Natural killer cell (primary cell): ENCODE measurements at regions not wholly inside any gene's neighbourhood (a gene's known extent, or its start where the extent isn't known, plus 50 kb on each side); places are given as distances from the start of the nearest gene placed in this dataset.

ENCODE experiments used
- ATAC-seq, 3 donors: fragments of 150-1000 bp in 2 of 3; fragments of 200-7000 bp in 1 of 3; cut with Tn5 transposase; 1 replicate in 1 of 3; 2 replicates in 2 of 3; pipeline ENCODE4 v1.10.0; 2021; ENCODE audit warnings: mild to moderate bottlenecking in 2 of 3, moderate library complexity in 2 of 3
- DNase-seq, 2 donors: peaks; one replicate each; pipeline versions ENCODE4 v3.0.0 to v3.0.0-alpha.2; 2013 to 2021; ENCODE audit warnings: mixed read lengths in 1 of 2
- H3K27ac ChIP-seq: one replicate; pipeline ENCODE4 v1.5.1; 2013; ENCODE audit warnings: mild to moderate bottlenecking, low read length
- H3K27me3 ChIP-seq: one replicate; pipeline ENCODE4 v1.6.1; 2013; ENCODE audit warnings: low read length; ENCODE audit not compliant: control insufficient read depth, insufficient read depth
- H3K36me3 ChIP-seq: one replicate; pipeline ENCODE4 v1.6.1; 2013; ENCODE audit warnings: low read length; ENCODE audit not compliant: control insufficient read depth, insufficient read depth
- H3K4me1 ChIP-seq: one replicate; pipeline ENCODE4 v1.6.1; 2013; ENCODE audit warnings: low read length; ENCODE audit not compliant: control insufficient read depth, insufficient read depth
- H3K4me3 ChIP-seq: one replicate; pipeline ENCODE4 v1.5.1; 2013; ENCODE audit warnings: low read length
- H3K9me3 ChIP-seq: one replicate; pipeline ENCODE4 v1.6.1; 2013; ENCODE audit warnings: low read length; ENCODE audit not compliant: control insufficient read depth, insufficient read depth
- H3K27ac Mint-ChIP-seq, 2 donors: one replicate each; pipeline ENCODE4 v1.8.0; 2022; ENCODE audit warnings: mild to moderate bottlenecking in 2 of 2, mixed read lengths in 2 of 2, moderate library complexity in 1 of 2
- H3K27me3 Mint-ChIP-seq, 2 donors: one replicate each; pipeline ENCODE4 v1.8.0; 2022; ENCODE audit warnings: low read depth in 2 of 2, mixed read lengths in 2 of 2
- H3K36me3 Mint-ChIP-seq: one replicate; pipeline ENCODE4 v1.8.0; 2022; ENCODE audit warnings: mixed read lengths
- H3K4me1 Mint-ChIP-seq, 2 donors: one replicate each; pipeline ENCODE4 v1.8.0; 2022; ENCODE audit warnings: mixed read lengths in 2 of 2
- H3K4me3 Mint-ChIP-seq: one replicate; pipeline ENCODE4 v1.8.0; 2022; ENCODE audit warnings: mild to moderate bottlenecking, moderate library complexity, mixed read lengths
- H3K9me3 Mint-ChIP-seq, 2 donors: one replicate each; pipeline ENCODE4 v1.8.0; 2022; ENCODE audit warnings: mixed read lengths in 2 of 2
- WGBS: methylation state at CpG from one replicate; pipeline ENCODE4 v1.1.7; 2013; ENCODE audit warnings: missing lambda C conversion rate; ENCODE audit not compliant: insufficient coverage; 5-methylcytosine and 5-hydroxymethylcytosine counted together
- intact Hi-C: fragments of 100-400 bp; cut with micrococcal nuclease; formaldehyde crosslinking; loops from one replicate; pipeline ENCODE4 v1.14.2; 2022
- TF ChIP-seq, protein P1 (sequence below): fragments of 200-600 bp; IDR thresholded peaks from one replicate; pipeline ENCODE4 v1.8.0; 2022; ENCODE audit warnings: antibody characterized with exemption

GRCh38 chr14:22318951-22319350, 270.1 kb downstream of the DAD1 start:
- H3K4me3 Mint-ChIP-seq, result no peak overlapping the region
- H3K9me3 Mint-ChIP-seq, result no peaks in the 10 kb centered on the region
- Histone ChIP-seq H3K4me3 (no peak overlapping the region), H3K4me1 (no peaks in the 10 kb centered on the region), H3K27ac (no peak overlapping the region), H3K27me3 (no peaks in the 10 kb centered on the region), H3K9me3 (no peaks in the 10 kb centered on the region), H3K36me3 (no peaks in the 10 kb centered on the region)
- no peaks in the 10 kb centered on the region for H3K36me3 Mint-ChIP-seq
- DNase-seq (no peak), ATAC-seq (no peak)
- H3K4me1 Mint-ChIP-seq, result peaks cover 4 to 5% of the 10 kb centered on the region in 2 donors
- peaks cover 2 to 6% of the 10 kb centered on the region in 2 donors for H3K27me3 Mint-ChIP-seq
- TF ChIP-seq, protein P1, sequence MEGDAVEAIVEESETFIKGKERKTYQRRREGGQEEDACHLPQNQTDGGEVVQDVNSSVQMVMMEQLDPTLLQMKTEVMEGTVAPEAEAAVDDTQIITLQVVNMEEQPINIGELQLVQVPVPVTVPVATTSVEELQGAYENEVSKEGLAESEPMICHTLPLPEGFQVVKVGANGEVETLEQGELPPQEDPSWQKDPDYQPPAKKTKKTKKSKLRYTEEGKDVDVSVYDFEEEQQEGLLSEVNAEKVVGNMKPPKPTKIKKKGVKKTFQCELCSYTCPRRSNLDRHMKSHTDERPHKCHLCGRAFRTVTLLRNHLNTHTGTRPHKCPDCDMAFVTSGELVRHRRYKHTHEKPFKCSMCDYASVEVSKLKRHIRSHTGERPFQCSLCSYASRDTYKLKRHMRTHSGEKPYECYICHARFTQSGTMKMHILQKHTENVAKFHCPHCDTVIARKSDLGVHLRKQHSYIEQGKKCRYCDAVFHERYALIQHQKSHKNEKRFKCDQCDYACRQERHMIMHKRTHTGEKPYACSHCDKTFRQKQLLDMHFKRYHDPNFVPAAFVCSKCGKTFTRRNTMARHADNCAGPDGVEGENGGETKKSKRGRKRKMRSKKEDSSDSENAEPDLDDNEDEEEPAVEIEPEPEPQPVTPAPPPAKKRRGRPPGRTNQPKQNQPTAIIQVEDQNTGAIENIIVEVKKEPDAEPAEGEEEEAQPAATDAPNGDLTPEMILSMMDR, result no peak
- intact Hi-C loops, result loop anchor here (1.0 to 10.0 kb wide), 2 partner anchors 56 to 536 kb away; no protein-coding TSS in a partner anchor
- WGBS, result 96% methylated on average over 3 of the region's 3 CpGs
- H3K27ac Mint-ChIP-seq, result no peak overlapping the region

GRCh38 chr14:22316473-22316872, 272.6 kb downstream of the DAD1 start:
- no peak for DNase-seq
- H3K4me1 ChIP-seq, result no peaks in the 10 kb centered on the region
- Mint-ChIP-seq H3K4me1 (peaks cover 4 to 5% of the 10 kb centered on the region in 2 donors), H3K27ac (no peak overlapping the region), H3K9me3 (no peaks in the 10 kb centered on the region), H3K4me3 (no peak overlapping the region), H3K27me3 (peaks cover 0 to 6% of the 10 kb centered on the region in 2 donors), H3K36me3 (no peaks in the 10 kb centered on the region)
- ATAC-seq, result no peak
- no peaks in the 10 kb centered on the region for H3K27me3 ChIP-seq
- no peak overlapping the region for H3K4me3 ChIP-seq
- TF ChIP-seq, protein P1, result no peak
- no CpG with 5 or more reads among the region's 1 CpG for WGBS
- H3K36me3 ChIP-seq, result no peaks in the 10 kb centered on the region
- no peak overlapping the region for H3K27ac ChIP-seq
- intact Hi-C loops, result loop anchor here (10.0 kb wide), 1 partner anchor 538 kb away; no protein-coding TSS in a partner anchor
- no peaks in the 10 kb centered on the region for H3K9me3 ChIP-seq

- H3K27me3 Mint-ChIP-seq, result peaks cover 0 to 9% of the 10 kb centered on the region in 2 donors
- no peak for ATAC-seq
- 98% methylated on average over 3 of the region's 3 CpGs for WGBS
- H3K4me3 ChIP-seq, result no peak overlapping the region
- H3K4me3 Mint-ChIP-seq, result no peak overlapping the region
- no peaks in the 10 kb centered on the region for H3K27me3 ChIP-seq
- H3K4me1 Mint-ChIP-seq, result peaks cover 4 to 5% of the 10 kb centered on the region in 2 donors
- no peaks in the 10 kb centered on the region for H3K4me1 ChIP-seq
- no peaks in the 10 kb centered on the region for H3K9me3 Mint-ChIP-seq
- H3K27ac ChIP-seq, result no peak overlapping the region
- TF ChIP-seq, protein P1, result no peak
- no peak overlapping the region for H3K27ac Mint-ChIP-seq
- no peaks in the 10 kb centered on the region for H3K9me3 ChIP-seq
- no peak for DNase-seq
- no peaks in the 10 kb centered on the region for H3K36me3 Mint-ChIP-seq
- intact Hi-C loops, result loop anchor here (10.0 kb wide), 1 partner anchor 539 kb away; no protein-coding TSS in a partner anchor
- no peaks in the 10 kb centered on the region for H3K36me3 ChIP-seq
Observed at GRCh38 chr14:22315336-22315735, 273.7 kb downstream of the DAD1 start.
